K562 (cell line): ENCODE measurements at regions not wholly inside any gene's neighbourhood (a gene's known extent, or its start where the extent isn't known, plus 50 kb on each side); places are given as distances from the start of the nearest gene placed in this dataset.

Experiments used
- ATAC-seq: fragments of 200-7000 bp; cut with Tn5 transposase; 3 replicates; pipeline ENCODE4 v1.9.1; 2020; ENCODE audit warnings: moderate library complexity
- BruUV-seq: library from RNA; stranded (reverse); fragments of 400-500 nt; replicated peaks from 2 replicates; lab custom pipeline; 2021; lab: Mats Ljungman, UMichigan
- CTCF ChIA-PET: fragments of 300-600 bp; formaldehyde crosslinking; extraction: SDS; loops from one replicate; lab custom pipeline; 2021; ENCODE audit warnings: low intra/inter-chr PET ratio; lab: Yijun Ruan, JAX
- POLR2A ChIA-PET: fragments of 300-600, 350-650 bp; sonication (Branson Sonifier 250); formaldehyde crosslinking; extraction: SDS; loops from one replicate; lab custom pipeline; 2021; ENCODE audit warnings: antibody characterized with exemption, inconsistent platforms; lab: Yijun Ruan, JAX
- DNase-seq, 4 experiments: peaks; one replicate each; pipeline versions ENCODE4 v3.0.0 to v3.0.0-alpha.2; 2011 to 2018; ENCODE audit warnings: low spot score in 3 of 4, mixed read lengths in 3 of 4; ENCODE audit errors: extremely low read depth in 1 of 4
- FAIRE-seq: peaks from 2 replicates; lab custom pipeline; 2011; peaks lifted over from hg19 to GRCh38; lab: Jason Lieb, UNC
- H2AFZ ChIP-seq: 2 replicates; pipeline ENCODE4 v1.6.0; 2011; ENCODE audit warnings: low read depth, low read length, control low read depth, inconsistent platforms
- H3K27ac ChIP-seq: fragments of 200-600 bp; 3 replicates; pipeline ENCODE4 v1.8.0; 2011; ENCODE audit warnings: low read depth, mild to moderate bottlenecking, control low read depth, inconsistent platforms, low read length, moderate library complexity, mixed read lengths; ENCODE audit errors: extremely low read depth
- H3K27me3 ChIP-seq, 2 experiments: fragments of 300-600 bp in 1 of 2; 2 replicates in 1 of 2; 3 replicates in 1 of 2; pipeline versions ENCODE4 v1.6.0 to v1.8.0; 2011; ENCODE audit warnings: inconsistent platforms in 2 of 2, low read length in 2 of 2, mild to moderate bottlenecking in 1 of 2, mixed read lengths in 1 of 2, moderate library complexity in 1 of 2; ENCODE audit not compliant: control insufficient read depth in 2 of 2, insufficient read depth in 2 of 2
- H3K36me3 ChIP-seq: fragments of 300-600 bp; 3 replicates; pipeline ENCODE4 v1.8.0; 2011; ENCODE audit warnings: mild to moderate bottlenecking, low read length, inconsistent platforms; ENCODE audit not compliant: control insufficient read depth, insufficient read depth
- H3K4me1 ChIP-seq, 2 experiments: fragments of 200-600 bp in 1 of 2; replicated peaks in 1 of 2; 2 replicates in 1 of 2; 3 replicates in 1 of 2; pipeline versions ENCODE4 v1.5.1 to v1.8.0; 2011; ENCODE audit warnings: inconsistent platforms in 2 of 2, low read length in 2 of 2, mild to moderate bottlenecking in 1 of 2, mixed read lengths in 1 of 2, moderate library complexity in 1 of 2; ENCODE audit not compliant: control insufficient read depth in 2 of 2, insufficient read depth in 2 of 2
- H3K4me2 ChIP-seq: 2 replicates; pipeline ENCODE4 v1.6.1; 2011; ENCODE audit warnings: low read length, control low read depth, inconsistent platforms, mixed read lengths; ENCODE audit not compliant: insufficient read depth
- H3K4me3 ChIP-seq: fragments of 200-600 bp; sonication (generic), shearing (Covaris generic); 2 replicates; pipeline ENCODE4 v1.5.1; 2016; ENCODE audit warnings: control low read depth, inconsistent platforms
- H3K79me2 ChIP-seq: fragments of 200-600 bp; 3 replicates; pipeline ENCODE4 v1.8.0; 2011; ENCODE audit warnings: low read length, inconsistent platforms; ENCODE audit not compliant: control insufficient read depth, insufficient read depth
- H3K9ac ChIP-seq, 2 experiments: 2 replicates each; pipeline versions ENCODE4 v1.6.0 to v1.6.1; 2011; ENCODE audit warnings: low read depth in 2 of 2, low read length in 2 of 2, control low read depth in 1 of 2, inconsistent platforms in 1 of 2, mild to moderate bottlenecking in 1 of 2, mixed read lengths in 1 of 2; ENCODE audit not compliant: insufficient read depth in 1 of 2
- H3K9me1 ChIP-seq: one replicate; pipeline ENCODE4 v1.6.0; 2011; ENCODE audit warnings: inconsistent platforms, mild to moderate bottlenecking, low read length, moderate library complexity; ENCODE audit not compliant: control insufficient read depth, insufficient read depth
- H3K9me3 ChIP-seq: replicated peaks from 2 replicates; pipeline ENCODE4 v1.5.1; 2011; ENCODE audit warnings: low read depth, low read length, inconsistent platforms; ENCODE audit not compliant: control insufficient read depth, insufficient read depth
- H4K20me1 ChIP-seq: replicated peaks from 2 replicates; pipeline ENCODE4 v1.6.1; 2011; ENCODE audit warnings: low read length, inconsistent platforms, mixed read lengths; ENCODE audit not compliant: control insufficient read depth, insufficient read depth
- ELF2 ChIP-seq: fragments of 250-450 bp; sonication (Bioruptor Pico); IDR thresholded peaks from 2 replicates; pipeline ENCODE4 v1.5.0; 2021; ENCODE audit warnings: mild to moderate bottlenecking
- MTA2 ChIP-seq: fragments of 450-650 bp; IDR thresholded peaks from 2 replicates; pipeline ENCODE4 v1.6.1; 2016; ENCODE audit warnings: low read depth
- NBN ChIP-seq: fragments of 450-650 bp; IDR thresholded peaks from 2 replicates; pipeline ENCODE4 v1.6.1; 2016; ENCODE audit warnings: low read depth, mild to moderate bottlenecking
- POLR2B ChIP-seq: fragments of 450-650 bp; IDR thresholded peaks from 2 replicates; pipeline ENCODE4 v1.6.1; 2018; ENCODE audit warnings: low read depth; ENCODE audit not compliant: partially characterized antibody
- SMAD4 ChIP-seq: fragments of 250-450 bp; sonication (Bioruptor Pico); conservative IDR thresholded peaks from 2 replicates; pipeline ENCODE4 v1.8.0; 2021; ENCODE audit warnings: inconsistent platforms, mild to moderate bottlenecking, moderate library complexity
- ZBED1 ChIP-seq: IDR thresholded peaks from 2 replicates; pipeline ENCODE4 v1.6.1; 2014
- ZFP36 ChIP-seq: fragments of 150-350 bp; IDR thresholded peaks from 2 replicates; pipeline ENCODE4 v1.6.1; 2018; ENCODE audit warnings: low read length, low read depth; ENCODE audit not compliant: partially characterized antibody
- WGBS: fragments of 100-300 bp; shearing (Covaris generic); methylation state at CpG from one replicate; pipeline ENCODE4 v1.1.6; 2016; ENCODE audit warnings: low coverage, mixed read lengths; ENCODE audit not compliant: insufficient coverage; ENCODE audit errors: missing lambda C conversion rate; 5-methylcytosine and 5-hydroxymethylcytosine counted together
- in situ Hi-C: fragments of 300-500 bp; cut with MboI; formaldehyde crosslinking; loops from 4 replicates; pipeline ENCODE4 v1.15.0; 2018; ENCODE audit warnings: inconsistent platforms, mixed read lengths
- intact Hi-C: fragments of 100-400 bp; cut with micrococcal nuclease; formaldehyde crosslinking; loops from 2 replicates; pipeline ENCODE4 v1.14.2; 2022
- TF ChIP-seq, protein P1 (sequence below): IDR thresholded peaks from 2 replicates; pipeline ENCODE4 v1.6.1; 2016; ENCODE audit warnings: missing genetic modification characterization, missing compliant biosample characterization

DNA sequence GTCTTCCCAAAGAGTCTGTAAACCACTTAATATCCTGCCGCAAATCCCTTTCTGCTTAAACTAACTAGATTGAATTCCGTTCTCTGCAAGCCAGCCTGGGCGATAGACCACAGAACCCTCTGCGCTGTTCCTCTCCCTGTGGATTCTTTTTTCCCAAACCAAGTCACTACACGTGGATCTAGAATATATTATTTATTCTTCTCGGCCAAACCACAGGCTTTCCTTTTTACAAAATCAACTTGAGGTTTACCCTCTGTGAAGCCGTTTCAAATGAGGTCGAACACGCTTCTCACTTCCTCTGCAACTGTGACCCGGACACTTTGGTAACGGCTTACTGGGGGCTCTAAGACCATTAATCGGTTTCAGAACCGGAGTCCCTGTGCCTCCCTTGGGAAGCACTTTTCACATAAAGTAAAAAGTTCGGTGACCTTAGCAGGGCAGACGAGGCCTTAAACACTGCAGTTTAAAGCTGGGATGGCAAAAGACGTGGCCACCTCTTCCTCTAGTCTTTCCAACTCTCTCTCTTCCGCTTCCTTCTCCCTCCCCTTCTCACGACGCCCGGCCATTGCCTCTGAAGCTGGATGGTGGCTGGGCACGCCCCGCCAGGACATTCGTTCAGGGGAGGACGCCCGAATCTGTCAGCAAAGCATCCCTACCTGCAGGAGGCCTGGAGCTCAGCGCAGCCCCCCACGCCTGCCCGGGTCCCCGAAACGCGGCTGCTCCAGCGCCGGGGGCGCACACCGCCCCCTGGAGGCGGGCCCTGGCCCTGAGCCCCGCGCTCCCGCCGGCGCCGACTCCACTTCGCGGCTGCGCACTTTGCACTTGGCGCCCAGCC, 55.0 kb upstream of the FOXC1 start (continued):
- no peak for TF ChIP-seq MTA2

DNA sequence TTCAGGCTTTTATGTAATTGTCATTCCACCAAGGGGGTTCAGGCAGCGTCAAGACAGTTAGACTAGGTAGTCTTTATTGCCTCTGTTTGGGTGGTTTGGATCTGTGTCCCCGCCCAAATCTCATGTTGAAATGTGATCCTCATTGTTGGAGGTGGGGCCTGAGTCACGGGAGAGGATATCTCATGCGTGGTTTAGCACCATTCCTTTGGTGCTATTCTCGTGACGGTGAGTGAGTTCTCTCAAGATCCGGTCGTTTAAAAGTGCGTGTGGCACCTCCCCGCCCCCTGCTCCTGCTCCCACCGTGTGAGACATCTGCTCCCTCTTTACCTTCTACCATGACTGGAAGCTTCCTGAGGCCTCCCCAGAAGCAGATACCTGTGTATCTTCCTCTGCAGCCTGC, 51.3 kb upstream of the FOXC1 start:
- no peak overlapping the region for H3K9ac ChIP-seq
- in situ Hi-C loops = no loop called here
- no peak overlapping the region for H3K27ac ChIP-seq
- BruUV-seq = no TSS peak
- no peak overlapping the region for H3K4me3 ChIP-seq
- intact Hi-C loops = no loop called here
- ChIA-PET POLR2A (no interaction called here), CTCF (no interaction called here)
- no peak for FAIRE-seq
- H3K4me2 ChIP-seq = no peak overlapping the region
- H3K9me1 ChIP-seq = no peaks in the 10 kb centered on the region
- H2AFZ ChIP-seq = no peak overlapping the region
- H3K36me3 ChIP-seq = no peaks in the 10 kb centered on the region
- ATAC-seq = no peak
- no peaks in the 10 kb centered on the region for H4K20me1 ChIP-seq
- peaks cover 0 to 22% of the 10 kb centered on the region in 2 experiments; a peak in 2 of 5 replicates for H3K27me3 ChIP-seq
- H3K9me3 ChIP-seq = no peaks in the 10 kb centered on the region
- no peaks in the 10 kb centered on the region for H3K79me2 ChIP-seq
- WGBS = 3% methylated on average over 11 of the region's 11 CpGs
- H3K4me1 ChIP-seq = peaks cover 0 to 5% of the 10 kb centered on the region in 2 experiments; a peak in 1 of 5 replicates
- DNase-seq = no peak
- TF ChIP-seq POLR2B (no peak), ZBED1 (no peak), SMAD4 (CRISPR knock-in tag) (no peak), ZFP36 (no peak), NBN (no peak), ELF2 (no peak)
- TF ChIP-seq, protein P1, sequence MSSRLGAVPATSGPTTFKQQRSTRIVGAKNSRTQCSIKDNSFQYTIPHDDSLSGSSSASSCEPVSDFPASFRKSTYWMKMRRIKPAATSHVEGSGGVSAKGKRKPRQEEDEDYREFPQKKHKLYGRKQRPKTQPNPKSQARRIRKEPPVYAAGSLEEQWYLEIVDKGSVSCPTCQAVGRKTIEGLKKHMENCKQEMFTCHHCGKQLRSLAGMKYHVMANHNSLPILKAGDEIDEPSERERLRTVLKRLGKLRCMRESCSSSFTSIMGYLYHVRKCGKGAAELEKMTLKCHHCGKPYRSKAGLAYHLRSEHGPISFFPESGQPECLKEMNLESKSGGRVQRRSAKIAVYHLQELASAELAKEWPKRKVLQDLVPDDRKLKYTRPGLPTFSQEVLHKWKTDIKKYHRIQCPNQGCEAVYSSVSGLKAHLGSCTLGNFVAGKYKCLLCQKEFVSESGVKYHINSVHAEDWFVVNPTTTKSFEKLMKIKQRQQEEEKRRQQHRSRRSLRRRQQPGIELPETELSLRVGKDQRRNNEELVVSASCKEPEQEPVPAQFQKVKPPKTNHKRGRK = no peak
